ENCODE measurements at regions not wholly inside any gene's neighbourhood (a gene's known extent, or its start where the extent isn't known, plus 50 kb on each side); places are given as distances from the start of the nearest gene placed in this dataset.

DNA sequence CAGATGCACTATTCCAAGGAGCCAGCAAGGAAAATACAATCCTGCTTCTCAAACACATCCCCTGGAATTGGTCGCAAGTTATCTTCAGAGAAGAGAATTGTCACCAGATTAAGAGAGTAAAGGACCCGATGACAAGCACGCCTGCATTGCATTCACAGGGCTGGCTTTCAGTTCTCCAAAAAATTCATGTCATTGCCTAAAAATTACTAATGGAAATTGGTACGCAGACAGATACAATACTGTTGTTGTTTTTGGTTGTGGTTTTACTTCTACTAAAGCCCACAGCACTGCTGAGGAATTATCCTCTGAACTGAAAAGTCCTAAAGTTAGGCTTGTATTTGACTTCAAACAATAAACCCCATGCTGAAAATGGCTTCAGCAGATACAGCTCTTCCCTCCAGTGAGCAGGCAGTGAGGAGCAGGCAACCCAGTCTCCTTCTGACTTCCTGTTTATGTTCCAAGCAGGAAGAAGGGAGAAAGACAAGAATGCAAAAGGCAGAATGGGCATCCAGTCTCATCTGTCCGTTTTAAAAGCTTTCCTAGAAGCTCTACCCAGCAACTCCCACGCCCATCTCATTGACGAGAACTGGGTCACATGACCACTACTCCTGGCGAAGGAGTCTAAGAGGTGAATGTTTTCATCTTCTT lies 80.6 kb upstream of the ZNF366 start (continued):
- TF ChIP-seq ZBTB1 (CRISPR knock-in tag; IDR thresholded peaks at IDR 0.05; ENCODE audit: borderline replicate concordance, low read depth): no peak
- no peak for TF ChIP-seq TEAD2 (tag; IDR thresholded peaks at IDR 0.05)
- TF ChIP-seq EHMT2 (IDR thresholded peaks at IDR 0.05): peak; percentile 77; the same call in 1 of the 2 replicates
- no peak for TF ChIP-seq BRF2 (IDR thresholded peaks at IDR 0.05; ENCODE audit: borderline replicate concordance, insufficient read depth, insufficient read length)
- no peak for TF ChIP-seq ZNF445 (CRISPR knock-in tag; IDR thresholded peaks at IDR 0.05; ENCODE audit: low read depth)
- TF ChIP-seq HLTF (IDR thresholded peaks at IDR 0.05): no peak
- no peak for TF ChIP-seq CBFA2T3 (IDR thresholded peaks at IDR 0.05)
- no peak for TF ChIP-seq MLX (CRISPR knock-in tag; conservative IDR thresholded peaks at IDR 0.05)
- no peak for TF ChIP-seq SRSF3 (IDR thresholded peaks at IDR 0.05; ENCODE audit: insufficient read depth, low read length)
- no peak for TF ChIP-seq TCFL5 (CRISPR knock-in tag; conservative IDR thresholded peaks at IDR 0.05)
- peak; percentile 76 for TF ChIP-seq USF1 (CRISPR knock-in tag; IDR thresholded peaks at IDR 0.05)
- TF ChIP-seq RNF219 (CRISPR knock-in tag; IDR thresholded peaks at IDR 0.05): no peak
- TF ChIP-seq SMARCA5 (IDR thresholded peaks at IDR 0.05): no peak
- no peak for TF ChIP-seq ZBTB7A (IDR thresholded peaks at IDR 0.05; ENCODE audit: borderline replicate concordance, control insufficient read depth, low read depth, low read length)
- TF ChIP-seq, protein P1, sequence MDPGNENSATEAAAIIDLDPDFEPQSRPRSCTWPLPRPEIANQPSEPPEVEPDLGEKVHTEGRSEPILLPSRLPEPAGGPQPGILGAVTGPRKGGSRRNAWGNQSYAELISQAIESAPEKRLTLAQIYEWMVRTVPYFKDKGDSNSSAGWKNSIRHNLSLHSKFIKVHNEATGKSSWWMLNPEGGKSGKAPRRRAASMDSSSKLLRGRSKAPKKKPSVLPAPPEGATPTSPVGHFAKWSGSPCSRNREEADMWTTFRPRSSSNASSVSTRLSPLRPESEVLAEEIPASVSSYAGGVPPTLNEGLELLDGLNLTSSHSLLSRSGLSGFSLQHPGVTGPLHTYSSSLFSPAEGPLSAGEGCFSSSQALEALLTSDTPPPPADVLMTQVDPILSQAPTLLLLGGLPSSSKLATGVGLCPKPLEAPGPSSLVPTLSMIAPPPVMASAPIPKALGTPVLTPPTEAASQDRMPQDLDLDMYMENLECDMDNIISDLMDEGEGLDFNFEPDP (CRISPR knock-in tag; IDR thresholded peaks at IDR 0.05): no peak
- peak; percentile 84; the same call in 1 of the 2 replicates for TF ChIP-seq KLF6 (CRISPR knock-in tag; IDR thresholded peaks at IDR 0.05; ENCODE audit: borderline replicate concordance)
- no peak for TF ChIP-seq NRF1 (conservative IDR thresholded peaks at IDR 0.05 in 1 of 2, IDR thresholded peaks at IDR 0.05 in 1 of 2)
- TF ChIP-seq HSF4 (CRISPR knock-in tag; IDR thresholded peaks at IDR 0.05; ENCODE audit: borderline replicate concordance): no peak
- no peak for TF ChIP-seq ASH1L (IDR thresholded peaks at IDR 0.05; ENCODE audit: borderline replicate concordance, low read depth, partially characterized antibody)
- TF ChIP-seq MCM2 (IDR thresholded peaks at IDR 0.05; ENCODE audit: low read depth): no peak
- TF ChIP-seq RNF2 (IDR thresholded peaks at IDR 0.05): no peak
- TF ChIP-seq JUND (IDR thresholded peaks at IDR 0.05; ENCODE audit: borderline replicate concordance, low read depth, low read length): no peak
- TF ChIP-seq JUND (tag; IDR thresholded peaks at IDR 0.05; ENCODE audit: borderline replicate concordance, low read depth, low read length): 0 out of 3 replicates have a peak, but pooled peaks have one; percentile 19
- no peak for TF ChIP-seq SNRNP70 (optimal IDR thresholded peaks at IDR 0.05; ENCODE audit: low read depth, low read length)
